ENCODE measurements at regions not wholly inside any gene's neighbourhood (a gene's known extent, or its start where the extent isn't known, plus 50 kb on each side); places are given as distances from the start of the nearest gene placed in this dataset.
"Not testable (repeated sequence)": the region's sequence is repeated elsewhere in the genome, so short reads cannot be mapped to it uniquely, and the experiment has no call there.

DNA sequence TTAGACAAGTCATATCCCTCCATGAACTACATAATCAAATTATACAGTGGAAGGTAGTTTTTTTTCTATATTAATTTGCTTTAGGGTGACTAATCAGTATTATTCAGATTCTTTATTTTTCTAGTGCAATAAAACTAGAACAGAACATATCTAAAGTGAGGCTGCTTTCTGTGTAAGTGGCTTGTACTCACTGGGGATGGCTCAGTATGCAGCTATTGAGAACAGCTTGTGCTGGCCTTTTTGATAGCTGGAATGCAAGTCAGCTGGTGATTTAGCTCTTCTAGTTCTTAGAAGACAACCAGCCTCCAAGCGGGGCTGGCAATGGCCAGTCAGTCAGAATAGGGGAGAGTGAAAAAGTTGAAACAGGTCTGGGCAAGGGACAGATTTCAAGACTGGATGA is 119.4 kb downstream of the BLID start:
- Histone ChIP-seq H2AFZ (ENCODE audit: control insufficient read depth, low read length) (no peak overlapping the region), H3K9me3 (ENCODE audit: control insufficient read depth, low read depth, low read length) (no peaks in the 10 kb centered on the region), H4K20me1 (ENCODE audit: control insufficient read depth, extremely low read depth, insufficient read depth, low read length) (no peaks in the 10 kb centered on the region), H3K36me3 (ENCODE audit: control insufficient read depth in 2 of 2, extremely low read depth in 1 of 2, insufficient read depth in 2 of 2, low read length in 2 of 2) (no peaks in the 10 kb centered on the region), H3K4me3 (ENCODE audit: control insufficient read depth in 2 of 3, extremely low read depth in 1 of 3, insufficient read depth in 2 of 3, low read depth in 1 of 3, low read length in 3 of 3) (no peak overlapping the region), H3K9me1 (ENCODE audit: control insufficient read depth, extremely low read depth, insufficient read depth, low read length) (no peaks in the 10 kb centered on the region), H3K9ac (ENCODE audit: control insufficient read depth, extremely low read depth, insufficient read depth, low read length) (no peak overlapping the region), H3K4me2 (ENCODE audit: control insufficient read depth, extremely low read depth, insufficient read depth, low read depth, low read length) (no peak overlapping the region), H3K4me1 (ENCODE audit: control insufficient read depth, extremely low read depth, insufficient read depth, low read length) (no peaks in the 10 kb centered on the region), H3K27ac (ENCODE audit: control insufficient read depth, insufficient read depth, low read length) (no peak overlapping the region), H3K27me3 (ENCODE audit: control insufficient read depth, extremely low read depth, insufficient read depth, low read length) (no peaks in the 10 kb centered on the region), H3K79me2 (ENCODE audit: control insufficient read depth, insufficient read depth, low read length) (no peaks in the 10 kb centered on the region)
- DNase-seq (ENCODE audit: low read depth, low spot score) (no peak), FAIRE-seq (no peak)
- dilution Hi-C loops (cut with MboI; ENCODE audit: extremely low pct_ligation_motif_present, low sequenced_read_pairs) = no loop called here
- TF ChIP-seq EZH2 (IDR thresholded peaks at IDR 0.05; ENCODE audit: low read length) (no peak), CTCF (optimal IDR thresholded peaks at IDR 0.05 in 1 of 3, IDR thresholded peaks at IDR 0.05 in 1 of 3, conservative IDR thresholded peaks at IDR 0.05 in 1 of 3; ENCODE audit: extremely low read depth in 1 of 3, insufficient read depth in 2 of 3, low read length in 3 of 3) (no peak)

GRCh38 chr11:121983901-121984300 is 132.1 kb downstream of the BLID start:
- FAIRE-seq (no peak), DNase-seq (ENCODE audit: low read depth, low spot score) (no peak)
- Histone ChIP-seq H3K9me1 (ENCODE audit: control insufficient read depth, extremely low read depth, insufficient read depth, low read length) (no peaks in the 10 kb centered on the region), H3K4me3 (ENCODE audit: control insufficient read depth in 2 of 3, extremely low read depth in 1 of 3, insufficient read depth in 2 of 3, low read depth in 1 of 3, low read length in 3 of 3) (no peak overlapping the region), H3K9ac (ENCODE audit: control insufficient read depth, extremely low read depth, insufficient read depth, low read length) (no peak overlapping the region), H4K20me1 (ENCODE audit: control insufficient read depth, extremely low read depth, insufficient read depth, low read length) (no peaks in the 10 kb centered on the region), H3K79me2 (ENCODE audit: control insufficient read depth, insufficient read depth, low read length) (no peaks in the 10 kb centered on the region), H3K4me1 (ENCODE audit: control insufficient read depth, extremely low read depth, insufficient read depth, low read length) (no peaks in the 10 kb centered on the region), H2AFZ (ENCODE audit: control insufficient read depth, low read length) (no peak overlapping the region), H3K4me2 (ENCODE audit: control insufficient read depth, extremely low read depth, insufficient read depth, low read depth, low read length) (no peak overlapping the region), H3K27me3 (ENCODE audit: control insufficient read depth, extremely low read depth, insufficient read depth, low read length) (no peaks in the 10 kb centered on the region), H3K9me3 (ENCODE audit: control insufficient read depth, low read depth, low read length) (no peaks in the 10 kb centered on the region), H3K27ac (ENCODE audit: control insufficient read depth, insufficient read depth, low read length) (no peak overlapping the region), H3K36me3 (ENCODE audit: control insufficient read depth in 2 of 2, extremely low read depth in 1 of 2, insufficient read depth in 2 of 2, low read length in 2 of 2) (no peaks in the 10 kb centered on the region)
- no peak for TF ChIP-seq CTCF (optimal IDR thresholded peaks at IDR 0.05 in 1 of 3, IDR thresholded peaks at IDR 0.05 in 1 of 3, conservative IDR thresholded peaks at IDR 0.05 in 1 of 3; ENCODE audit: extremely low read depth in 1 of 3, insufficient read depth in 2 of 3, low read length in 3 of 3)
- no peak for TF ChIP-seq EZH2 (IDR thresholded peaks at IDR 0.05; ENCODE audit: low read length)
- dilution Hi-C loops (cut with MboI; ENCODE audit: extremely low pct_ligation_motif_present, low sequenced_read_pairs) = no loop called here

DNA sequence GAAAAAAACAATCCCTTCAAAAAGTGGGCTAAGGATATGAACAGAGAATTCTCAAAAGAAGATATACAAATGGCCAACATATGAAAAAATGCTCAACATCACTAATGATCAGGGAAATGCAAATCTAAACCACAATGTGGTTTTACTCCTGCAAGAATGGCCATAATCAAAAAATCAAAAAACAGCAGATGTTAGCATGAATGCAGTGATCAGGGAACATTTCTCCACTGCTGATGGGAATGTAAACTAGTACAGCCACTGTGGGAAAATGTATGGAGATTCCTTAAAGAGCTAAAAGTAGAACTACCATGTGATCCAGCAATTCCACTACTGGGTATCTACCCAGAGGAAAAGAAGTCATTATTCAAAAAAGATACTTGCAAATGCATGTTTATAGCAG is 138.1 kb downstream of the BLID start:
- H3K4me3 ChIP-seq (ENCODE audit: control insufficient read depth in 2 of 3, extremely low read depth in 1 of 3, insufficient read depth in 2 of 3, low read depth in 1 of 3, low read length in 3 of 3); DNase-seq (ENCODE audit: low read depth, low spot score); H3K9me3 ChIP-seq (ENCODE audit: control insufficient read depth, low read depth, low read length); FAIRE-seq; H3K9ac ChIP-seq (ENCODE audit: control insufficient read depth, extremely low read depth, insufficient read depth, low read length); dilution Hi-C loops (cut with MboI; ENCODE audit: extremely low pct_ligation_motif_present, low sequenced_read_pairs); H3K79me2 ChIP-seq (ENCODE audit: control insufficient read depth, insufficient read depth, low read length); H3K27me3 ChIP-seq (ENCODE audit: control insufficient read depth, extremely low read depth, insufficient read depth, low read length); H3K36me3 ChIP-seq (ENCODE audit: control insufficient read depth in 2 of 2, extremely low read depth in 1 of 2, insufficient read depth in 2 of 2, low read length in 2 of 2); H3K4me2 ChIP-seq (ENCODE audit: control insufficient read depth, extremely low read depth, insufficient read depth, low read depth, low read length); H2AFZ ChIP-seq (ENCODE audit: control insufficient read depth, low read length); H3K27ac ChIP-seq (ENCODE audit: control insufficient read depth, insufficient read depth, low read length); H4K20me1 ChIP-seq (ENCODE audit: control insufficient read depth, extremely low read depth, insufficient read depth, low read length); H3K4me1 ChIP-seq (ENCODE audit: control insufficient read depth, extremely low read depth, insufficient read depth, low read length); H3K9me1 ChIP-seq (ENCODE audit: control insufficient read depth, extremely low read depth, insufficient read depth, low read length): not testable (repeated sequence)

Data from keratinocyte (primary cell).